ENCODE measurements at regions not wholly inside any gene's neighbourhood (a gene's known extent, or its start where the extent isn't known, plus 50 kb on each side); places are given as distances from the start of the nearest gene placed in this dataset.

DNA sequence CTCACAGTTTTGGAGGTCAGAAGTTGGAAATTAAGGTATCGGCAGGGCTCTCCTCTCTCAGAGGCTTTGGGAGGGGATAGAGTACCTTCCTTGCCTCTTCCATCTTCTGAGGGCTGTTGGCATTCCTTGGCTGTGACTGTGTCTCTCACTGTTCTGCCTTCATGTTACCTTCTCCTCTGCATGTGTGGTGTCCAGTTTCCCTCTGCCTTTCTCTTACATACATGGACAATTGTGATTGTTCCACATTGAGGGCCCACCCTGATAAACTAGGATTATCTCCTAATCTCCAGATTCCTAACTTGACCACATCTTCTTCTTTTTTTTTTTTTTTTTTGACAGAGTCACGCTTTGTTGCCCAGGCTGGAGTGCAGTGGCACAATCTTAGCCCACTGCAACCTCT lies 72.1 kb upstream of the SPACA1 start:
- Histone ChIP-seq H3K79me1 (ENCODE audit: insufficient read depth, low read depth, low read length, poor library complexity, severe bottlenecking) (no peaks in the 10 kb centered on the region), H3K4me1 (ENCODE audit: insufficient read depth, low read length) (no peaks in the 10 kb centered on the region), H3K18ac (ENCODE audit: insufficient read length, low read depth, low read length) (no peak overlapping the region), H4K91ac (ENCODE audit: insufficient read length, low read depth, low read length) (no peak overlapping the region), H3K9ac (ENCODE audit: extremely low read depth, insufficient read length, low read length) (no peak overlapping the region), H2BK5ac (ENCODE audit: insufficient read length, low read length) (no peak overlapping the region), H2AK5ac (ENCODE audit: insufficient read length, low read length) (no peak overlapping the region), H3K27ac (ENCODE audit: insufficient read length, low read depth, low read length) (no peak overlapping the region), H3K56ac (ENCODE audit: insufficient read length, low read depth, low read length) (no peak overlapping the region), H3K4ac (ENCODE audit: low read depth, low read length) (no peak overlapping the region), H2AFZ (ENCODE audit: low read length) (no peak overlapping the region), H3K23me2 (ENCODE audit: insufficient read length, low read depth, low read length, poor library complexity, severe bottlenecking) (no peaks in the 10 kb centered on the region), H2BK120ac (ENCODE audit: low read depth, low read length, poor library complexity, severe bottlenecking) (no peak overlapping the region), H4K5ac (ENCODE audit: insufficient read length, low read depth, low read length) (no peak overlapping the region), H4K8ac (replicated peaks; ENCODE audit: insufficient read length, low read depth, low read length) (no peak overlapping the region), H4K20me1 (ENCODE audit: control insufficient read depth, insufficient read depth, insufficient read length) (no peaks in the 10 kb centered on the region), H3K23ac (ENCODE audit: insufficient read length, low read depth, low read length) (no peak overlapping the region), H3K79me2 (ENCODE audit: insufficient read depth, low read length) (no peaks in the 10 kb centered on the region), H3K14ac (ENCODE audit: insufficient read depth, low read length) (no peak overlapping the region), H2BK15ac (ENCODE audit: low read depth, low read length) (no peak overlapping the region), H3K27me3 (ENCODE audit: insufficient read depth, low read length) (no peaks in the 10 kb centered on the region), H2BK20ac (ENCODE audit: low read depth, low read length, poor library complexity, severe bottlenecking) (no peak overlapping the region), H3K9me3 (ENCODE audit: control insufficient read depth, low read depth, low read length) (no peaks in the 10 kb centered on the region), H2BK12ac (ENCODE audit: insufficient read length, low read depth, low read length) (no peak overlapping the region), H3K4me2 (ENCODE audit: insufficient read depth, insufficient read length, low read length) (no peak overlapping the region), H3T11ph (ENCODE audit: low read length) (no peak overlapping the region)
- no peaks in the 10 kb centered on the region for H3K4me1 Mint-ChIP-seq
- H3K27ac Mint-ChIP-seq = no peak overlapping the region
- H3K27me3 Mint-ChIP-seq (ENCODE audit: low read depth) = no peaks in the 10 kb centered on the region
- peaks cover 3% of the 10 kb centered on the region in 2 experiments; a peak in 2 of 5 replicates for H3K9me3 Mint-ChIP-seq
- no peak overlapping the region for H3K4me3 Mint-ChIP-seq
- H3K36me3 Mint-ChIP-seq (ENCODE audit: insufficient read depth in 1 of 3, low read depth in 3 of 3) = no peaks in the 10 kb centered on the region
- no CpG with 5 or more reads among the region's 2 CpGs for WGBS (ENCODE audit: extremely low coverage, insufficient read length, low lambda C conversion rate)
- TF ChIP-seq, protein P1, sequence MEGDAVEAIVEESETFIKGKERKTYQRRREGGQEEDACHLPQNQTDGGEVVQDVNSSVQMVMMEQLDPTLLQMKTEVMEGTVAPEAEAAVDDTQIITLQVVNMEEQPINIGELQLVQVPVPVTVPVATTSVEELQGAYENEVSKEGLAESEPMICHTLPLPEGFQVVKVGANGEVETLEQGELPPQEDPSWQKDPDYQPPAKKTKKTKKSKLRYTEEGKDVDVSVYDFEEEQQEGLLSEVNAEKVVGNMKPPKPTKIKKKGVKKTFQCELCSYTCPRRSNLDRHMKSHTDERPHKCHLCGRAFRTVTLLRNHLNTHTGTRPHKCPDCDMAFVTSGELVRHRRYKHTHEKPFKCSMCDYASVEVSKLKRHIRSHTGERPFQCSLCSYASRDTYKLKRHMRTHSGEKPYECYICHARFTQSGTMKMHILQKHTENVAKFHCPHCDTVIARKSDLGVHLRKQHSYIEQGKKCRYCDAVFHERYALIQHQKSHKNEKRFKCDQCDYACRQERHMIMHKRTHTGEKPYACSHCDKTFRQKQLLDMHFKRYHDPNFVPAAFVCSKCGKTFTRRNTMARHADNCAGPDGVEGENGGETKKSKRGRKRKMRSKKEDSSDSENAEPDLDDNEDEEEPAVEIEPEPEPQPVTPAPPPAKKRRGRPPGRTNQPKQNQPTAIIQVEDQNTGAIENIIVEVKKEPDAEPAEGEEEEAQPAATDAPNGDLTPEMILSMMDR (conservative IDR thresholded peaks at IDR 0.05) = no peak
- no peak for DNase-seq
